Epithelial cell of esophagus (primary cell): ENCODE measurements at regions not wholly inside any gene's neighbourhood (a gene's known extent, or its start where the extent isn't known, plus 50 kb on each side); places are given as distances from the start of the nearest gene placed in this dataset.
A peak's percentile ranks its signal among the peaks of the same experiment; 100 is the strongest.

Source experiments
- DNase-seq: peaks from one replicate; pipeline ENCODE4 v3.0.0; 2010; ENCODE audit warnings: low read depth
- H3K4me3 ChIP-seq: 2 replicates; pipeline ENCODE4 v1.5.1; 2011; ENCODE audit warnings: mild to moderate bottlenecking, low read length, control low read depth
- TF ChIP-seq, protein P1 (sequence below): IDR thresholded peaks from 2 replicates; pipeline ENCODE4 v1.5.1; 2011; ENCODE audit warnings: low read depth, mild to moderate bottlenecking, low read length, control low read depth, inconsistent platforms; ENCODE audit not compliant: insufficient read depth; ENCODE audit errors: missing control alignments

- no peak for DNase-seq
- TF ChIP-seq, protein P1, sequence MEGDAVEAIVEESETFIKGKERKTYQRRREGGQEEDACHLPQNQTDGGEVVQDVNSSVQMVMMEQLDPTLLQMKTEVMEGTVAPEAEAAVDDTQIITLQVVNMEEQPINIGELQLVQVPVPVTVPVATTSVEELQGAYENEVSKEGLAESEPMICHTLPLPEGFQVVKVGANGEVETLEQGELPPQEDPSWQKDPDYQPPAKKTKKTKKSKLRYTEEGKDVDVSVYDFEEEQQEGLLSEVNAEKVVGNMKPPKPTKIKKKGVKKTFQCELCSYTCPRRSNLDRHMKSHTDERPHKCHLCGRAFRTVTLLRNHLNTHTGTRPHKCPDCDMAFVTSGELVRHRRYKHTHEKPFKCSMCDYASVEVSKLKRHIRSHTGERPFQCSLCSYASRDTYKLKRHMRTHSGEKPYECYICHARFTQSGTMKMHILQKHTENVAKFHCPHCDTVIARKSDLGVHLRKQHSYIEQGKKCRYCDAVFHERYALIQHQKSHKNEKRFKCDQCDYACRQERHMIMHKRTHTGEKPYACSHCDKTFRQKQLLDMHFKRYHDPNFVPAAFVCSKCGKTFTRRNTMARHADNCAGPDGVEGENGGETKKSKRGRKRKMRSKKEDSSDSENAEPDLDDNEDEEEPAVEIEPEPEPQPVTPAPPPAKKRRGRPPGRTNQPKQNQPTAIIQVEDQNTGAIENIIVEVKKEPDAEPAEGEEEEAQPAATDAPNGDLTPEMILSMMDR = no peak
- H3K4me3 ChIP-seq = no peak overlapping the region
Measured at GRCh38 chr12:3407723-3408122, 83.3 kb upstream of the PRMT8 start.

DNA sequence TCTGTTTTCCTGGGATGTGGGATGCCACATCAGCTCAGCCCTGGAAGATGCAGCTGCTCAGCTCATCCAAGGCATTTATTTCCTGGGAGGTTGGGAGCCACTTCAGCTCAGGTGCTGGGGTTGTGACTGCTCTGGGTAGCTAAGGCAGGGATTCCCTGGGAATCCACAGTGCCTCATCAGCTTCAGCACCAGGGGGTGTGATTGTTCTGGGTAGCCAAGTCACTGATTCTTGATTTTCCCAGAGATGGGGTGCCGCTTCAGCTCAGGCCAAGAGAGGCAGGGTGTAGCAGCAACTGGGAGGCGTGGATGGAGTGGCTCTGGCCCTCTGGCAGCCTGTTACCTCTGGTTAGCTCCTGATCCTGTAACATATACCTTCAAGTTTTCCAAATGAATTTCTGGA is 81.3 kb upstream of the PRMT8 start:
- H3K4me3 ChIP-seq = no peak overlapping the region
- TF ChIP-seq, protein P1 = no peak

GRCh38 chr12:3416159-3416558 is 74.8 kb upstream of the PRMT8 start:
- TF ChIP-seq, protein P1 = peak; percentile 10
- DNase-seq = no peak
- H3K4me3 ChIP-seq = no peak overlapping the region

More for the DNA sequence above, 81.3 kb upstream of the PRMT8 start:
- DNase-seq = no peak

DNA sequence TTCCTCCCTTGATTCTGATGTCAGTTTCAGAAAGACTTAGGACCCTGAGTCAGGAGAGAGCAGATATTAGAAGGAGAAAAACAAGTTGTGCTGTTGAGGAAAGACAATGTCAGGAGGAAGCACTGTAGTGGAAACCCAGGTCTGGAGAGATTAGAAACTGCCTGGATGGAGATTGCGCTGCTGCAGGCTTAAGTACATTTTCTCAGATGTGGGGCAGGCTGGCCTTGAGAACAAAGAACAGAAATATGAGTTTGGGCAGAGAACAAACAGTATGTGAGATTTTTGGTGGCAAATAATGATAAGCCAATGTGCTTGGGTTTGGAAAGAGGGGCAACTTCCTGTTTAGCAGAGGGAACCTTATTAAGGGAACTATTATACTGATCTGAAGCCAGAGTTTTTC is 74.3 kb upstream of the PRMT8 start:
- TF ChIP-seq, protein P1 = no peak
- no peak overlapping the region for H3K4me3 ChIP-seq
- DNase-seq = no peak

DNA sequence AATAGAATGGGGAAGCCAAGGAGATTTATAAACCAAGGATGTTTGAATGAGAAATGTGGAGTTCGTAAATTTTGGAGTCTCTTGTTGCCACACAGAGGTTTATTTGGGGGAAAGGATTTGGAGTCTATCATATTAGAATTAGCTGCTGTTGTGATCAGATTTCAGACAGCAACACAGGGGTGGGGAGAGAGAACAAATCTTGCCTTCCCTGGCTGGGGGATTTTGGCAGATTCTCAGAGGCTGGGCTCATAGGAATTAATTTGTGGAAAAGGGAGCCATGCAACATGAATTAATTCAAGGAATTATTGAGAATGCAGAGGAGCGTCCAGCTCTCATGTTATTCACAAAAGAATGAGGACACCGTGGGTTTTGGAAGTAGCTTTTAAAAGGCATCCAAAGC is 73.9 kb upstream of the PRMT8 start:
- TF ChIP-seq, protein P1 = no peak
- no peak overlapping the region for H3K4me3 ChIP-seq
- DNase-seq = no peak

- H3K4me3 ChIP-seq = no peak overlapping the region
- no peak for DNase-seq
- TF ChIP-seq, protein P1 = no peak
Measured at GRCh38 chr12:3417937-3418462, 73.0 kb upstream of the PRMT8 start.

- DNase-seq = no peak
- no peak overlapping the region for H3K4me3 ChIP-seq
Measured at GRCh38 chr12:3418609-3419390, 72.2 kb upstream of the PRMT8 start.

More at GRCh38 chr12:3418609-3419390, 72.2 kb upstream of the PRMT8 start:
- TF ChIP-seq, protein P1 = no peak
